Activated T-cell treated with anti-CD3 and anti-CD28 coated beads, Interleukin-2, amount 50 U/mL, for 72 hours (primary cell): ENCODE measurements at regions not wholly inside any gene's neighbourhood (a gene's known extent, or its start where the extent isn't known, plus 50 kb on each side); places are given as distances from the start of the nearest gene placed in this dataset.
"Not testable (repeated sequence)": the region's sequence is repeated elsewhere in the genome, so short reads cannot be mapped to it uniquely, and the experiment has no call there.

ENCODE experiments used
- ATAC-seq, 2 donors: fragments of 150-1000 bp; cut with Tn5 transposase; replicated peaks in 1 of 2; 2 replicates each; pipeline ENCODE4 v1.10.0; 2021; ENCODE audit warnings: moderate library complexity in 2 of 2, mild to moderate bottlenecking in 1 of 2
- DNase-seq, 2 donors: peaks; one replicate each; pipeline ENCODE4 v3.0.0; 2021 to 2022; ENCODE audit warnings: mixed read lengths in 1 of 2
- H3K27ac Mint-ChIP-seq: one replicate; pipeline ENCODE4 v1.8.0; 2022; ENCODE audit warnings: mild to moderate bottlenecking, moderate library complexity, mixed read lengths
- H3K27me3 Mint-ChIP-seq: one replicate; pipeline ENCODE4 v1.8.0; 2022; ENCODE audit warnings: low read depth, mixed read lengths
- H3K36me3 Mint-ChIP-seq, 2 donors: one replicate each; pipeline ENCODE4 v1.8.0; 2022; ENCODE audit warnings: mixed read lengths in 2 of 2, mild to moderate bottlenecking in 1 of 2; ENCODE audit not compliant: insufficient read depth in 2 of 2
- H3K4me1 Mint-ChIP-seq: one replicate; pipeline ENCODE4 v1.8.0; 2022; ENCODE audit warnings: low read depth, mixed read lengths
- H3K4me3 Mint-ChIP-seq, 2 donors: one replicate each; pipeline ENCODE4 v1.8.0; 2022; ENCODE audit warnings: mild to moderate bottlenecking in 2 of 2, mixed read lengths in 2 of 2, moderate library complexity in 2 of 2
- H3K9me3 Mint-ChIP-seq, 2 donors: one replicate each; pipeline ENCODE4 v1.8.0; 2022; ENCODE audit warnings: mixed read lengths in 2 of 2

DNA sequence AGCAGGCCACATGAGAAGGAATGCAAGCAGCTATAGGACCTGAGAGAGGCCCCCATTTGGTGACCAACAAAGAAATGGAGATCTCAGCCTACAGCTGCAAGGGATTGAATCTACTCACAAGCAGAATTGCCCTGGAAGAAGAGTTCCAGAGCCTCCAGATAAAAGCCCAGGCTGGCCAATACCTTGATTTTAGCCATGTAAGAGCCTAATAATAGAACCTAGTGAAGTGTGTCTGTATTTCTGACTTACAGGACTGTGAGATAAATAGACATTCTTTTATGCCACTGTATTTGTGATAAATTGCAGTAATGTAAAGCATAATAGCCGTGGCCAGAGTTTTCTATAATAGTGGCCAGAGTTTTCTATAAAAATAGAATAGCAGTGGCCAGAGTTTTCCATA, 254.6 kb downstream of the PYDC2 start:
- Mint-ChIP-seq H3K36me3 (no peaks in the 10 kb centered on the region), H3K4me1 (no peaks in the 10 kb centered on the region), H3K4me3 (no peak overlapping the region), H3K27me3 (no peaks in the 10 kb centered on the region), H3K9me3 (peaks cover 0 to under 1% of the 10 kb centered on the region in 2 donors), H3K27ac (no peak overlapping the region)
- ATAC-seq (no peak), DNase-seq (no peak)

GRCh38 chr3:191721390-191721861, 260.5 kb downstream of the PYDC2 start:
- Mint-ChIP-seq H3K9me3 (peaks cover 0 to 5% of the 10 kb centered on the region in 2 donors), H3K27ac (no peak overlapping the region), H3K36me3 (no peaks in the 10 kb centered on the region), H3K4me1 (no peaks in the 10 kb centered on the region), H3K4me3 (no peak overlapping the region), H3K27me3 (no peaks in the 10 kb centered on the region)
- DNase-seq (no peak), ATAC-seq (no peak)

GRCh38 chr3:191721990-191722389, 261.0 kb downstream of the PYDC2 start:
- Mint-ChIP-seq H3K9me3 (peaks cover 0 to 5% of the 10 kb centered on the region in 2 donors), H3K36me3 (no peaks in the 10 kb centered on the region), H3K27ac (no peak overlapping the region), H3K27me3 (no peaks in the 10 kb centered on the region), H3K4me3 (no peak overlapping the region), H3K4me1 (no peaks in the 10 kb centered on the region)
- no peak for DNase-seq
- ATAC-seq, result no peak

- DNase-seq (no peak), ATAC-seq (no peak)
- H3K4me1 Mint-ChIP-seq, result no peaks in the 10 kb centered on the region
- no peaks in the 10 kb centered on the region for H3K36me3 Mint-ChIP-seq
- H3K4me3 Mint-ChIP-seq, result no peak overlapping the region
- H3K27me3 Mint-ChIP-seq, result no peaks in the 10 kb centered on the region
- H3K27ac Mint-ChIP-seq, result no peak overlapping the region
- peaks cover 0 to 5% of the 10 kb centered on the region in 2 donors for H3K9me3 Mint-ChIP-seq
Measured at GRCh38 chr3:191727338-191727737, 266.4 kb downstream of the PYDC2 start.

DNA sequence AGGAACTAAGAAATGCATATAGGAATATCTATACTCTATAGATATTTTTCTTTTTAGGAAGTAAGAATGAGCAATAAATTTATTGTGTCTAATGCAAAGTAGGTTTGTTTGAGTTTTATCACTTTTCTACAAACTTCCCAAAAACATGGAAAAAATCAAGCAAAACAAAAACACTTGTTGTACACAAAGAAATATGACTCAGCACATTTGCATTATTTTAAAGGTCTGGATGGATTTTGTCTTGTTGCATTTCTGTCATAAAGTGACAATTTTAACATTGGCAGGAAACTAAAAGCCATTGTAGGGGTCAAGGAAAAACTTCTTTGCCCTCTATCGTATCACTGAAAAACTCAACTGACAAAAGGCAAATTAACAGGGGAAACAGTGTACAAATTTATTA, 267.2 kb downstream of the PYDC2 start:
- ATAC-seq (no peak), DNase-seq (no peak)
- Mint-ChIP-seq H3K36me3 (peaks cover 0 to 1% of the 10 kb centered on the region in 2 donors), H3K27ac (no peak overlapping the region), H3K9me3 (peaks cover 7 to 8% of the 10 kb centered on the region in 2 donors), H3K4me3 (no peak overlapping the region), H3K27me3 (no peaks in the 10 kb centered on the region), H3K4me1 (no peaks in the 10 kb centered on the region)

GRCh38 chr3:191737742-191738141, 276.8 kb downstream of the PYDC2 start:
- H3K27me3 Mint-ChIP-seq, result no peaks in the 10 kb centered on the region
- no peak for ATAC-seq
- H3K4me3 Mint-ChIP-seq, result no peak overlapping the region
- H3K9me3 Mint-ChIP-seq, result peaks cover 10 to 16% of the 10 kb centered on the region in 2 donors
- peaks cover 1 to 3% of the 10 kb centered on the region in 2 donors for H3K36me3 Mint-ChIP-seq
- H3K27ac Mint-ChIP-seq, result no peak overlapping the region
- no peaks in the 10 kb centered on the region for H3K4me1 Mint-ChIP-seq
- DNase-seq, result no peak

GRCh38 chr3:191740712-191741111, 279.7 kb downstream of the PYDC2 start:
- Mint-ChIP-seq H3K36me3 (peaks cover 0 to 2% of the 10 kb centered on the region in 2 donors), H3K9me3 (peaks cover 7 to 9% of the 10 kb centered on the region in 2 donors), H3K4me3 (no peak overlapping the region), H3K4me1 (no peaks in the 10 kb centered on the region), H3K27me3 (no peaks in the 10 kb centered on the region), H3K27ac (no peak overlapping the region)
- DNase-seq (no peak), ATAC-seq (no peak)

DNA sequence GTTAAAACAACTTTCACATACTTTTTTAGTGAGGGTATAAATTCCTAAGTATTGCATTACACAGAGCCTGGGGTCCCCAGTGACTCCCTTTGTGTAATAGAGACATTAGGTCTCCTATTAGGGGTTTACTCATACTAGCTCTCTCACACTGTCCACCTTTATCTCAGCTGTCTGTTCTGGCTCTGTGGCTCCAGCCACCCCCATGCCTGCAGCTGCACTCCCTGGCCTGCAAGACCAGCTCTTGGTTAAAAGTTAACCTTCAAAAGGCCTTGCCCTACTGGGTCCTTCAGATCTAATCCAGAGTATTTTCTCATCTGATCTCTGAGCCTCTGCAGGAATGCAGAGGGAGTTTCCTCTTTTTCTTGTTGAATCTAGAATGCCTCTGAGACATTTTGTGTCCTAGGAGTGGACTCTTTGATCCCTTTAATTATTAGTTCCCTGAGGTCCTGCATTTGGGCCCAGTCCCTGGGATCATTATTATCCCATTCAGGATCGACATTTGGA, 280.9 kb downstream of the PYDC2 start:
- DNase-seq, H3K36me3 Mint-ChIP-seq, H3K27me3 Mint-ChIP-seq, H3K4me1 Mint-ChIP-seq, ATAC-seq, H3K27ac Mint-ChIP-seq, H3K4me3 Mint-ChIP-seq, H3K9me3 Mint-ChIP-seq: not testable (repeated sequence)

DNA sequence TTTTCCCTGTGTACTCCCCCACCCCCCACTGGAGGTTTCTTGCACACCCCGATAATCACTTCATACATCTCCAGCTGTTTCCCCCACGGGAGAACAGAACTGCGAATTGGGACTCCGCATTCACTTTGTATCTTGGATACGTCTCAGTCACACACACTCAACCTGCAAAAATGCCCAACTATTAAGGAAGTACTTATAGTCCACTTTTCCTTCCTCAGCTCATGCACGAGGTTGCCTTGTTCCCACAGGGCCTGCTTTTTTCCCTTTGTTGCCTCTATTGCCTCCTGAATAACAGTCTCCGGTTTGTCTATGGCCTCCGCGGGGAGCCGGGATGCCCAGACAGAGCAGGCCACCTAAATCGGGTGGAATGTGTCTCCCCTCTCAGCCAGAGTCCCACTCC, 282.3 kb downstream of the PYDC2 start:
- no peak overlapping the region for H3K4me3 Mint-ChIP-seq

DNA sequence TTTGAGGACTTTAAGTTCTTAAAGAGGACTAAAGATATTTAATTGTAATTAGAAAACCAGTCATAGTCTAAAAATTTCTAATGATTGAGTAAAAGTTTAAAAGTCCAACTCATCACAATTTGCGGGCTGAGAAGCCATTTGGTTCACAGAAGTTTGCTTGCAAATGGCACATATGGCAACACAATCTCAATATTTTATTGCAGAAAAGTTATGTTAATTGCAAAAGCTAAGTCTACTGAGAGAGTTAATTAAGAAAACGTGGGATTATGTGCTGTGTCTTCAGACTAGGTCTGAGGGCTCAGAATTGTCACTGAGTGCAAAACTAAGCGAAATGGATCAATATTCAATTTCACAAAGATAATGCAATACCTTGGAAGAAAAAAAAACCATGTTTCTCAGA, 289.7 kb downstream of the PYDC2 start:
- no peak for ATAC-seq
- peaks cover 0 to 4% of the 10 kb centered on the region in 2 donors for H3K9me3 Mint-ChIP-seq
- no peak overlapping the region for H3K27ac Mint-ChIP-seq
- H3K4me3 Mint-ChIP-seq, result no peak overlapping the region
- no peaks in the 10 kb centered on the region for H3K4me1 Mint-ChIP-seq
- no peaks in the 10 kb centered on the region for H3K27me3 Mint-ChIP-seq
- H3K36me3 Mint-ChIP-seq, result no peaks in the 10 kb centered on the region
- no peak for DNase-seq

More for the DNA sequence above, 282.3 kb downstream of the PYDC2 start:
- no peak for DNase-seq
- Mint-ChIP-seq H3K4me1 (no peaks in the 10 kb centered on the region), H3K36me3 (peaks cover 0 to 2% of the 10 kb centered on the region in 2 donors), H3K9me3 (peaks cover 2 to 5% of the 10 kb centered on the region in 2 donors), H3K27ac (no peak overlapping the region), H3K27me3 (no peaks in the 10 kb centered on the region)
- ATAC-seq, result no peak

DNA sequence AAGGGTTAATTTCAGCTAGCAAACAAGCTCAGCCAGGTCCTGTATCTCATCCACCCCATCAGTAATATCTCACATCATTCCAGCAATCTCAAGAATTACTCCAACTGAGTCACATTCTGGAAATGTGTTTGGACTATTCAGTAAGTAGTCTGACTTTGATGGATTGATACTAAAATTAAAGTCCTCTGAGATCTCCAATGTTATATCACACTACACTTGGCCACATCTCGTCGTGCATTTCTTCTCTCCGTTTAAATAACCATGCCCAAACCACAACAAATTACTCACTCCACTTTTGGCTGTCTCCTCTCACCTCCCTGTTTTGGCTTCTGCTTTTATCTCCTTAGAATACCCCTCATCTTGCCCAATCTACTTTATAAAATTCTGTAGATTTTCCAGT, 292.2 kb downstream of the PYDC2 start:
- no peak for DNase-seq
- Mint-ChIP-seq H3K27me3 (no peaks in the 10 kb centered on the region), H3K4me3 (no peak overlapping the region), H3K9me3 (peaks cover 0 to 4% of the 10 kb centered on the region in 2 donors), H3K36me3 (no peaks in the 10 kb centered on the region), H3K27ac (no peak overlapping the region), H3K4me1 (no peaks in the 10 kb centered on the region)
- no peak for ATAC-seq

GRCh38 chr3:191761906-191762305, 300.9 kb downstream of the PYDC2 start:
- H3K4me3 Mint-ChIP-seq, result no peak overlapping the region
- ATAC-seq (no peak), DNase-seq (no peak)
- peaks cover 2 to 3% of the 10 kb centered on the region in 2 donors for H3K9me3 Mint-ChIP-seq
- no peaks in the 10 kb centered on the region for H3K27me3 Mint-ChIP-seq
- H3K4me1 Mint-ChIP-seq, result no peaks in the 10 kb centered on the region
- H3K27ac Mint-ChIP-seq, result no peak overlapping the region
- H3K36me3 Mint-ChIP-seq, result no peaks in the 10 kb centered on the region

DNA sequence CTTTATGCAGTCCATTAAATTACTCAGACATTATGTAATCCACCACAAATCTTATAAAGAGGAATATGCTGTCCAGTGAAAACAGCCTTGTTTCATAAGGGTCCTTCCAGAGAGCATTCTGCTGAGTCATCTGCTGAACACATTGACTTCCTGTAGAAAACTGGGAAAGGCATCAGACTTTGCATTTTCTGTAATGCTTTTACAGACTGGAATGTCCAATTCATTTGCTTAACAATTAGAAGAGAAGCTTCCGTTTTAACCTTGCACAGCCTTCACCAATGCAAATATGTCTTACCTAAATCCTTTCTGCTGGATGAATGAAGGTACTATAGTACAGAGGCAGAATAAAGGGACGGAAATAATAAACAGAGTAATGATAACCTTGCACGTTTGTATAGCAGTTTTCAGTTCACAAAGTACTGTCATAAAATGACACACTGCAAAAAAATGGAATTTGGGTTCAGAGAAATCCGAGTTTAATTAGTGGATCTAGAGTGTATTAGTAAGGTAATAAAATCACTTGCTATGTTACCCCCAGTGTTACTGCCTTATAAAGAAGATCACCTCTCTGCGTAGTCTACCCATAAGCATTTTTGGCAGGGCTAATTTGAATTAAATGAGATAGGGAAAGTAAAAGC, 301.5 kb downstream of the PYDC2 start:
- no peaks in the 10 kb centered on the region for H3K36me3 Mint-ChIP-seq
- H3K27ac Mint-ChIP-seq, result no peak overlapping the region
- ATAC-seq (no peak), DNase-seq (no peak)
- H3K4me3 Mint-ChIP-seq, result no peak overlapping the region
- no peaks in the 10 kb centered on the region for H3K27me3 Mint-ChIP-seq
- peaks cover 5 to 6% of the 10 kb centered on the region in 2 donors for H3K9me3 Mint-ChIP-seq
- no peaks in the 10 kb centered on the region for H3K4me1 Mint-ChIP-seq

- no peak for ATAC-seq
- no peak overlapping the region for H3K27ac Mint-ChIP-seq
- H3K9me3 Mint-ChIP-seq, result peaks cover 9 to 10% of the 10 kb centered on the region in 2 donors
- H3K36me3 Mint-ChIP-seq, result no peaks in the 10 kb centered on the region
- no peaks in the 10 kb centered on the region for H3K27me3 Mint-ChIP-seq
- H3K4me3 Mint-ChIP-seq, result no peak overlapping the region
- H3K4me1 Mint-ChIP-seq, result no peaks in the 10 kb centered on the region
- no peak for DNase-seq
Measured at GRCh38 chr3:191768421-191768820, 307.5 kb downstream of the PYDC2 start.
